GM12874 (cell line): ENCODE measurements at regions not wholly inside any gene's neighbourhood (a gene's known extent, or its start where the extent isn't known, plus 50 kb on each side); places are given as distances from the start of the nearest gene placed in this dataset.

Experiments
- TF ChIP-seq, protein P1 (sequence below): IDR thresholded peaks from 2 replicates; pipeline ENCODE4 v1.5.1; 2011; ENCODE audit warnings: low read depth, mild to moderate bottlenecking, control low read depth, low read length, moderate library complexity; ENCODE audit not compliant: insufficient read depth

DNA sequence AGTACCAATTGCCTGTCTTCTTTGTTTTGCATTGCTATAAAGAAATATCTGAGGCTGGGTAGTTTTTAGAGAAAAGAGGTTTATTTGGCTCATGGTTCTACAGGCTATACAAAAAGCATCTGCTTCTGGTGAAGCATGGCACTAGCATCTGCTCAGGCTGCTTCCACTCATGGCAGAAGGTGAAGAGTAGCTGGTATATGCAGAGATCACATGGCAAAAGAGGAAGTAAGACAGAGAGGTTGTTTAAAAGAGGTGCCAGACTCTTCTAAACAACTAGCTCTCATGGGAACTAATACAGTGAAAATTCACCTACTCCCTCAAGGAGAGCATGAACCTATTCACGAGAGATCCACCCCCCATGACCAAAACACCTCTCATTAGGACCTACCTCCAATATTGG lies 56.7 kb upstream of the GUCA2B start:
- TF ChIP-seq, protein P1, sequence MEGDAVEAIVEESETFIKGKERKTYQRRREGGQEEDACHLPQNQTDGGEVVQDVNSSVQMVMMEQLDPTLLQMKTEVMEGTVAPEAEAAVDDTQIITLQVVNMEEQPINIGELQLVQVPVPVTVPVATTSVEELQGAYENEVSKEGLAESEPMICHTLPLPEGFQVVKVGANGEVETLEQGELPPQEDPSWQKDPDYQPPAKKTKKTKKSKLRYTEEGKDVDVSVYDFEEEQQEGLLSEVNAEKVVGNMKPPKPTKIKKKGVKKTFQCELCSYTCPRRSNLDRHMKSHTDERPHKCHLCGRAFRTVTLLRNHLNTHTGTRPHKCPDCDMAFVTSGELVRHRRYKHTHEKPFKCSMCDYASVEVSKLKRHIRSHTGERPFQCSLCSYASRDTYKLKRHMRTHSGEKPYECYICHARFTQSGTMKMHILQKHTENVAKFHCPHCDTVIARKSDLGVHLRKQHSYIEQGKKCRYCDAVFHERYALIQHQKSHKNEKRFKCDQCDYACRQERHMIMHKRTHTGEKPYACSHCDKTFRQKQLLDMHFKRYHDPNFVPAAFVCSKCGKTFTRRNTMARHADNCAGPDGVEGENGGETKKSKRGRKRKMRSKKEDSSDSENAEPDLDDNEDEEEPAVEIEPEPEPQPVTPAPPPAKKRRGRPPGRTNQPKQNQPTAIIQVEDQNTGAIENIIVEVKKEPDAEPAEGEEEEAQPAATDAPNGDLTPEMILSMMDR = no peak

DNA sequence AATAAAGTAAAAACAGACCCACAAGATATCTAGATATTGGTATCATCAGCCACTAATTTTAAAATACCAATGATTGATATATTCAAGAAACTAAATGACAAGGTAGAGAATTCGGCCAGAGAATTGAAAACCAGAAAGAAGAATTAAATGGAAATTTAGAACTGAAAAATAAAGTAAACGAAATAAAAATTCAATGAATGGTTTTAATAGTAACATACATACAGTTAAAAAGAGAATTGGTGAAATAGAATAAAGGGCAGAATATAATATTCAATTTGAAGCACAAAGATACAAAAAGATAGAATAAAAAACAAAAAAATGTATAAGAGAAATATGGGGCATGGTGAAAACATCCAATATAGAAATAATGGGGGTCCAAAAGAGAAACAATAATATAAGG lies 64.0 kb upstream of the GUCA2B start:
- TF ChIP-seq, protein P1 = no peak

DNA sequence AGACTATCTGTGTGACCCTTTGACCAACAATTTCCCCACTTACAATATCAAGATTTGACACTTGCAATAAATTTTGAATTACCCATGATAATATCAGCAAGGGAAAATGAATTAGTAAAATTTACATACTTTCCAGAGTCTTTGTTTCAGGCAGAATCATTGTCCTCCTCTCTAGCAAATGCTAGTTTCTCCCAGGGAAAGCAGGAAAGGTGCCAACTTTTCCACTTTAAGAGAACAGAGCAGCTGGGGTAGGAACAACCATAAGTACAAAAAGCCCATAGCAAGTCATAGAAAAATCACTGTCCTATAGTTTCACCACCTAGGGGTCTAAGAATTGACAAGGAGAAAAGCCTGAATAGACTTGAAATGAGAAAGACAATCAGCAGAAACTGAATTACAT lies 67.1 kb upstream of the GUCA2B start:
- TF ChIP-seq, protein P1 = no peak

DNA sequence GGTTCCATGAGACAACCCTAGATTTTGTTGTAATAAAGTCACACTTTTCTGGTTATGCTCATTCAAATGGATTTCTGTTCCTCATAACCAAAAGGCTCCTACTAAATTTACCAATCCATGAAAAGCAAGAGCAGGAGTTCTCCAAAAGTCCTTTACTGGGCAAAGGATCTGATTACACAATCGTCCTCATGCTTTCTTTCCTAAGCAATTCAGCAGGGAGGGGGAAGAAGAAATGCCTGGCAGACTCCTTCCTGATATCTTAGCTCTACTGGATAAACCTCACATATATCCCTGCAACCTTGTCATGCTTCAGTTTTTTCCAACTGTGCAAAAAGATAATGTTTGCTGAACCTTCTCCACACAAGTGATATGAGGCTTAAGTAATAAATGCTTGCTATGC lies 67.6 kb upstream of the GUCA2B start:
- TF ChIP-seq, protein P1 = no peak

DNA sequence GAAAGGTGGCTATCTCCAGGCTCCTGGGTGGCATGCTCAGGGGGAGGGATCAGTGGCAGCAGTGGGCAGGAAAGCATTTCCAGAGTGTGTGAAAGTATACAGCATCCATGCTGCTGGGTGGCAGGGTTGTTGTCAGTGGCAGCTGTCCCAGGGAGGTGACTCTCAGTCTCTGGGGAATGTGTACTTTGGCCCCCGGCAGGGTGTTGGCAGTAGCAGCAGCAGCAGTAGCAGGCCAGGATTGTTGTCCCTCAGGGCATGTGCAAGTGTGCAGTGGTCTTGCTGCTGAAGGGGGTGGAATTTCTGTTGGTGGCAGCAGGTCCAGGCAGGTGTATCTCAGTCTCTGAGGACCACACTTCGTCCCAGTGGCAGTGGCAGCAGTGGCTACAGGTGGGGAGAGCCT lies 71.7 kb upstream of the GUCA2B start:
- TF ChIP-seq, protein P1 = no peak

DNA sequence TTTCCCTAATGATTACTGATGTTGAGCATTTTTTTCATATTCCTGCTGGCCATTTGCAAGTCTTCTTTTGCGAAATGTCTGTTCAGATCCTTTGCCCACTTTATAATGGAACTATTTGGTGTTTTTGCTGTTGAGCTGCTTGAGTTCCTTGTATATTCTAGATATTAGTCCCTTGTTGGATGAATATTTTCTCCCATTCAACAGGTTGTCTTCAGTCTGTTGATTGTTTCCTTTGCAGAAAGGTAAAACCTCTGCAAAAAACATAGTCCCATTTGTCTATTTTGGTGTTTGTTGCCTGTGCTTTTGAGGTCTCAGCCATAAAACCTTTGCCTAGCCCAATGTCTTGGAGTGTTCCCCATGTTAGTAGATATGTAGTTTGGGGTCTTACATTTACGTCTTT lies 78.0 kb upstream of the GUCA2B start:
- TF ChIP-seq, protein P1 = no peak

DNA sequence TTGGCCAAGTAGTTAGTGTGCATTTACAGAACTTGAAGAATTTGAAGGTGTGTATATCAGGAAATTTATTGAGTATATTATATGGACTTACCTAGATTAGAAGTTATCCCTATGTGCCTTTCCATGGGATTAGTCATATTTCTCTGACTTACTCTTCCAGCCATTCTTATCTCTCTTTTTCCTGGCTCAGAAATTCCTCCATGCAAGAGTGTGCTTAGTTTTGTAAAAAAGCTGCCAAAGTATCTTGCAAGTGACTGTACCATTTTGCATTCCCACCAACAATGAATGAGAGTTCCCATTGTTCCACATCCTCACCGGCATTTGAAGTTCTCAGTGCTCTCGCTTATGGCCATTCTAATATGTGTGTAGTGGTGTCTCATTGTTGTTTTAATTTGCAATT lies 82.2 kb upstream of the GUCA2B start:
- TF ChIP-seq, protein P1 = no peak

DNA sequence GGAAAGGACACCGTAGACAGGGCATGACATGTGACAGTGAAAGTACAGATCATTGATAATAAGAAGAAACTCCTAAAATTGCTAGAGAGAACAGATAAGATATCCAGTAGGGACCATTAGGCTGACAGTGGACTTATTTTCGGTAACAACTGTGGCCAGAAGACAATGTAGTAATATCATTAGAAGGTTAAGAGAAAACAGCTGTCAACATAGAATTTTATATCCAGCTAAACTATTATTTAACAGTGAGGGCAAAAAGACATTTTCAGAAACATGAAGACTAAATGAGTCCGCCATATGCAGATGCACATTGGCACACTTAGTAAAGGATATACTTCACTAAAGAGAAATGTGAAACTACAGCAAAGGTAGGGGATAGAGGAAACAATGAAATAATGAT lies 95.4 kb upstream of the GUCA2B start:
- TF ChIP-seq, protein P1 = no peak
